Left renal pelvis (tissue), 4 donors: ENCODE measurements at regions not wholly inside any gene's neighbourhood (a gene's known extent, or its start where the extent isn't known, plus 50 kb on each side); places are given as distances from the start of the nearest gene placed in this dataset.
"Not testable (repeated sequence)": the region's sequence is repeated elsewhere in the genome, so short reads cannot be mapped to it uniquely, and the experiment has no call there.

Source experiments
- DNase-seq, 4 donors: peaks; one replicate each; pipeline ENCODE4 v3.0.0-alpha.2; 2013; ENCODE audit warnings: low read depth in 4 of 4, low spot score in 3 of 4

- DNase-seq: no peak
These were observed 54.4 kb upstream of the JAK1 start for GRCh38 chr1:65020774-65021173.

- DNase-seq: no peak
These were observed 55.4 kb upstream of the JAK1 start for GRCh38 chr1:65021795-65022194.

- DNase-seq: no peak
These were observed 55.9 kb upstream of the JAK1 start for GRCh38 chr1:65022216-65022615.

DNA sequence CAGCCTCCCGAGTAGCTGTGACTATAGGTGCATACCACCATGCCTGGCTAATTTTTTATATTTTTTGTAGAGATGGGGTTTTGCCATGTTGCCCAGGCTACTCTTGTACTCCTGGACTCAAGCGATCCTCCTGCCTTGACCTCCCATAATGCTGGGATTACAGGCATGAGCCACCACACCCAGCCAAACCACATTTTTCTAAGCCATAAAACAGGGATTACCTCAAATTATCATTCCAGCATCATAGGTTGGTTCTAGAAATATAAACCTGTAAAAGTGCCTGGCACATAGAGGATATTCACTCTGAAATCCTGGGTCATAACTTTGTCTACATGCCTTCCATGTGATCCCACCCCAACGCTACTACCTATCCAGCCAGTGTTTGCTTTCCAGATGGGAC lies 59.4 kb upstream of the JAK1 start:
- no peak for DNase-seq

DNA sequence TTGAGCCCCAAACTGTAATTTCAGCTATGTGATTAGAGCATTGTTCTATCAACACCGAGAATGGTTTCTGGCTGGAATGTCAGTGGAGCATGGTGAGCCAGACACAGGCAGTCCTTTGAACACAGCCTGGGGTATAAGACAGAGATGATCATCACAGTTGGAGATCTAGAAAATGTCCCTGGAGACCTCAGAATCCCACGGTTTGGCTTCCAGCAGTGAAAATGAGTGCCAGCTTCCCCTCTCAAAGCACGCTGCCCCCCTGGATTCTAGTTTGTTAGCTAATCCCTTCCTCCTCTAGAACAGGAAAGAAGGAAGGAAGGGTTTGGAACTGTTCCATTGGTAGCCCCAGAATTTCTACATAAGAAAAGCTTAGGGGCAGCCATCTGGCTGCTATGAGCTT lies 59.9 kb upstream of the JAK1 start:
- DNase-seq: no peak

DNA sequence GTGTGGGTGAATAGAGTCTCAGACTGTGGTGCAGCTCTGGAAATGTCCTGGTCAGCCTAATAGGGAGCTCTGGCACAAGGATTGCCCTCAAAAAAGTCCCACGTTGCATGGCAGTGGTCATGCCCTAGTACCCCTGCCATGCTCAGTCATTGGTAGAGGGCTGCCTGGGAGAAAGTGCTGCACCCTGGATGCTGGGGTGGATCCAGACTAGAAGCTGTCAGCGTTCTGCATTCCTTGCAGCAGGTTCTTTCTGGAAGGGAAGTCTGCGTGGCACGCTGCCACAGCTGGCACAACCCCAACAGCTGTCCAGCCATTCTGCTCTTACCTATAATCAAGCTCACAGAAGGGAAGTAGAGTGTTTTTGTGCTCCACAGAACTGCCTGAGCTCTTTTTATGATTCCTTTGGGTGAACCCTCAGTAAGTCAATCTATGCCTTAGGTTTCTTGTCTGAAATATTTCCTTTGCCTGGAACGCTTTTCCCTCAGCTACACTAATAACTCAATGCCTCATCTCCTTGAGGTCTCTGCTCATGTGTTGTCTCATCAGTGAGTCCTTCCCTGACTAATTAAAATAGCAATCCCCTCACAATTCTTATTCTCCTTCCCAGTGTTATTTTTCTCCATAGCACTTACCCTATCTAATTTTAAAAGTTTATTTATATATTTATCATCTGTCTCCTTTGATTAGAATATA lies 61.5 kb upstream of the JAK1 start:
- DNase-seq: no peak

DNA sequence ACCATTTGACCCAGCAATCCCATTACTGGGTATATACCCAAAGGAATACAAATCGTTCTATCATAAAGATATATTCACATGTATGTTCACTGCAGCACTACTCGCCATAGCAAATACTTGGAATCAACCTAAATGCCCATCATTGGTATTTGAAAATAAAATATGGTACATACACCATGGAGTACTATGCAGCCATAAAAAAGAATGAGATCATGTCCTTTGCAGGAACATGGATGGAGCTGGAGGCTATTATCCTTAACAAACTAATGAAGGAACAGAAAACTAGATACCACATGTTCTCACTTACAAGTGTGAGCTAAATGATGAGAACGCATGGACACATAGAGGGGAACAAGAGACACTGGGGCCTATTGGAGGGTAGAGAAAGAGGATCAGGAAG lies 63.1 kb upstream of the JAK1 start:
- DNase-seq: not testable (repeated sequence)

GRCh38 chr1:65034879-65035278 lies 68.5 kb upstream of the JAK1 start:
- DNase-seq: not testable (repeated sequence)

DNA sequence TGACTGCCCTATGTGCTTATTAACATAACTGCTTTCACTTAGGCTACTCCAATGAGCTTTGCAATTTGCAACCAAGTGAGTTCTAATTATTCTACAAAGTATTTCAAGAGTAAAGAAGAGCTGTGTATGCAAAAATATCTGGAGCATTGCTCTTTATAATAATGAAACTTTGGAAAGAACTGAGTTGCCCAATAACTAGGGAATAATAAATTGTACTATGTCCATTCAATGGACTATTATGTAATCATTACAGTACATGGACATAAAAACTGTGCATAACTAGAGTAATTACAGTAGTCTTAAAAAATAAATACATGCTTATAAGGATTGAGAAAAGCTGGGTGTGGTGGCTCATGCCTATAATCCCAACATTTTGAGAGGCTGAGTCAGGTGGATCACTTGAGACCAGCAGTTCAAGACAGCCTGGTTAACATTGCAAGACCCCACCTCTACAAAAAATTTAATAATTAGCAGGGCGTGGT lies 70.3 kb upstream of the JAK1 start:
- no peak for DNase-seq

- no peak for DNase-seq
These were observed 72.7 kb upstream of the JAK1 start for GRCh38 chr1:65039066-65039465.

DNA sequence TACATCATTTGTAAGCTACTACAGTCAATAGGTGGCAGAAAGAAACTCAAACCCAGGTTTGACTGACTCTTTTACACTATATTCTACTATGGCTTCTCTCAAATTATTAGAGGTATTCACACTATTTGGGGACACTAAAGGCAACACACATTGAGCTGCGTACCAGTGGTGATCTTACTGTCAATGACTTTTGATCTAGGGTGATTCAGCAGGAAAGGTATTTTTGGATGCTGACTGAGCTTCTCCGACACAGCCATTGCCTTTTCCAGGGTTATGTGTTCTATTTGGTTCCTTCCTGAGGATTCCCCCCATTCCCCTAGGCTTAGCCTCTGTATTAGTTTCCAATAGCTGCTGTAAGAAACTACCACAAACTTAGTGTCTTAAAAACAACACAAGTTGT lies 73.2 kb upstream of the JAK1 start:
- DNase-seq: no peak

DNA sequence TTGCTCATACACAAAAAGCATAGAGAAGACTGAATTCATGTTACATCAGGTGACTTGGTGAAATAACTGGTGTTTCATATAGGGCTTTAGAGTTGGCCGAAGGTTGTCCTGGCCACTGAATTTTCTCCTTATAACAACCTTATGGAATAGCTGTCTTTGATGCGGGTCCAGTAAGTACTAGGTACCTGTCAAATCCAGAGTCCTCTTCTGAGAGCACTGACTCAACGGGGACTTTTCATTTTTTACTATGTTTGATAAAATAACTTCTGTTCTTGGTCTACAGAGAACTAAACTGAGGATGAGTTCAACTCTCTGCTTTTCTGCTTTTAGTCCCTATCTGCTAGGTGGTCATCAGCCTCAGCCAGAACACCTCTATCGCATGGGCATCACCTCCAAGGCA lies 76.1 kb upstream of the JAK1 start:
- DNase-seq: no peak

DNA sequence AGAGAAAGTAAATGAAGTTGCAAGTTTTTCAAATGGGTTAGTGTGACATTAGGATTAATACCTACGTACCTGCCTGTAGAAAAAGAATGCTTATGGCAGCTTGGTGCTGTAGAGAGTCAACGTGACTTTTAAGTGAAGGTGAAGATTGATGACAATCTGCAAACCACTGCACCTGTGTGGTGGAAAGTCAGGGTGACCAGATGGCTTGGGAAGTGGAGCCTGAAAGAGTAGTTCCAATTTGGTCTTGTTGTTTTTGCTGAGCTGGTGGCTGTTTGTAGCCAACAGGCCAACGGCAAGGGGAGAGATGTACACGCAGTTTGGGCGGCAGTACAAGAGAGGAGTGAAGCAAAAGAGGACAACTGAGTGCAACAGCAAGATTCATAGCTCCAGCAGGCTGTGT lies 78.1 kb upstream of the JAK1 start:
- DNase-seq: no peak

DNA sequence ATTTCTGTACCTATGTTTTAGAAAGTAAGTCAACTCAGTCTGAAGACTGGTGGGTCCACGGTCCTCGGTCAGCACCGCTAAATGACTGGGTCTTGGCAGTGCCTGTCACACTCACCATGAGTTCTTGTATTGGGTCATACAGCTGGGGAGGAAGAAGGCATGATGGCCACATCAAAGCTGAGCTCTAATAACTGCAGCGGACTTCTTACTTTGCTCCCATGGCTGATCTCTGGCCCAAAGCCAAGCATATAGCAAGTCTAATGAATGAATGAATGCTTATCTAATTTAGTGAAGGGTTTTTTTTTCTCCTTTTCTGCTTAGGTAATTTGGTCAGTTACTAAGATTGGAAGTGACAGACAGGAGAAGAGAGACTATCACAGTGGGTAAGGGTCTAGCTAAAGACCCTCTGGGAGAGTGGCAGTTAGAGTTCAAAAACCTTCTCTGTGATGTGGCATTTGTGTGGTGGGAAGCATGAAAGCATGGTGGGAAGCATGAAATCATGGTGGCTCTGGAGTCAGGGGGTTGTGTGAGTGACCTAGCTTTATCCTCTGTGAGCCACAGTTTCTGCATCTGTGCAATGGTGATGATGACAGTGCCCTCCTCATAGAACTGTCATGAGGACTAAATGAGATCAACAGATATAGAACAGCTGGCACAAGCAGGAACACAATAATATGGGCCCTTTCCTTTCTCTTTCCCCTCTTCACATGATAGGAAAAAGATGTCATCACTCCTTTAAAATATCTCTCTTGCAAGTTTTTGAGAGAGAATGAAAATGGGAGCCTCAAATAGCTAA lies 78.9 kb upstream of the JAK1 start:
- DNase-seq: no peak

GRCh38 chr1:65048335-65048734 lies 82.0 kb upstream of the JAK1 start:
- DNase-seq: no peak

GRCh38 chr1:65049941-65050713 lies 83.8 kb upstream of the JAK1 start:
- no peak for DNase-seq

GRCh38 chr1:65050735-65051134 lies 84.4 kb upstream of the JAK1 start:
- DNase-seq: no peak

GRCh38 chr1:65054481-65054880 lies 88.1 kb upstream of the JAK1 start:
- no peak for DNase-seq

- DNase-seq: no peak
These were observed 89.4 kb upstream of the JAK1 start for GRCh38 chr1:65055747-65056146.

DNA sequence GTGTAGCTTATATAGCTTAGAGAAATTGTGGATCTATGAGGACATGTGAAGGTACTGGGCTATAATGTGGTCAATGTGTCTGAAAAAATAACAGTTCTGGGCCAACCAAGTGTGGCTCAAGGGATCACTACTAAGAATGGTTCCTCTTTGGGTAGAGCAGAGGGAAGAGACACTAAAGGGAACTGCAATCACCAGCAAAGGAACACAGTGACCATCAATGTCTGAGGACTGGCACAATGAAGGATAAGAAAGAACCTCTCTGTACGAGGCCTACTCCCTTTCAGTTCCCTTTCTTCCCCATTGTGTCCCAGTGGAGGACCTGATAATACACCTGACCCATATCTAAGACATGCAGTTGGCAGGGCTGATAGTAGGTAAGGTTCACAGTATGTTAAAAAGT lies 89.9 kb upstream of the JAK1 start:
- no peak for DNase-seq

GRCh38 chr1:65056866-65057265 lies 90.5 kb upstream of the JAK1 start:
- no peak for DNase-seq
